GM10248 (cell line): ENCODE measurements at regions not wholly inside any gene's neighbourhood (a gene's known extent, or its start where the extent isn't known, plus 50 kb on each side); places are given as distances from the start of the nearest gene placed in this dataset.
"Not testable (repeated sequence)": the region's sequence is repeated elsewhere in the genome, so short reads cannot be mapped to it uniquely, and the experiment has no call there.

Experiments
- CTCF ChIA-PET: fragments of 300-600 bp; sonication (Branson Sonifier 250); formaldehyde crosslinking; extraction: SDS; loops from one replicate; lab custom pipeline; 2021; ENCODE audit warnings: antibody characterized with exemption; lab: Yijun Ruan, JAX
- POLR2A ChIA-PET: fragments of 350-650 bp; sonication (Branson Sonifier 250); formaldehyde crosslinking; extraction: SDS; loops from one replicate; lab custom pipeline; 2020; ENCODE audit warnings: antibody characterized with exemption; lab: Yijun Ruan, JAX
- DNase-seq: peaks from one replicate; pipeline ENCODE4 v3.0.0; 2012; ENCODE audit errors: extremely low spot score
- TF ChIP-seq, protein P1 (sequence below): IDR thresholded peaks from 2 replicates; pipeline ENCODE4 v1.5.1; 2012; ENCODE audit warnings: mild to moderate bottlenecking, low read depth; ENCODE audit errors: extremely low read depth, missing control alignments, control extremely low read depth

DNA sequence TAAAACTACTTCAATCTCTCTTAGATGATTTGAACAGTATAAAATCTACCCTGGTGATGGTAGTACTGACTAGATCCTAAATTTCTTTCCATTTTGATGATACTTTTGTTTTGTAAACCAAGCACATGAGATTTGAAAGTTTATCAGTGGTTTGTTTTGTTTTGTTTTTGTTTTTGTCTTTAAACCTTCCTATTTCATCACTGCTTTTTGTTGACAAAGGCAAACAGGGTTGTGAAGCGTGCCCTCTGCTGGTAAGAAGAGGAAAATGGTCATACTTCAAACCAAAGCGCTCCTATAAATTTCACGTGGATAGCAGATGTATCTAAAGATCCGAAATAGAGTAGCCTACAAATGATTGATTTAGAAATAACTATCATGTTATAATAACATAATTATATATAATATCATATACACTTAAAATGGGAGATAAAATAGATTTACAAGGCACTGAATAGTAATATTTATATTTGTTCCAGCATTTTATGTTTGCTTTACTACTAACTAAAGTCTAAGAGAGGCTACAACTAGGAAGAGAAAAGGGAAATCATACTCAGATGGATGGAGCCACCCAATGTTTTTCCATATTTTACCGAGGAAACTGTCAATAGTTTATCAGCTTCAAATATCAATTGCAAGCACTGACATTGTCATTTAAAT is 254.0 kb upstream of the USP15 start:
- peak; percentile 44 for DNase-seq
- ChIA-PET CTCF (interaction anchor here (0.7 to 1.7 kb wide), 5 partner anchors 9 to 22 kb away, joined by 3 to 10 read pairs (median 4); no protein-coding TSS in a partner anchor), POLR2A (no interaction called here)
- TF ChIP-seq, protein P1, sequence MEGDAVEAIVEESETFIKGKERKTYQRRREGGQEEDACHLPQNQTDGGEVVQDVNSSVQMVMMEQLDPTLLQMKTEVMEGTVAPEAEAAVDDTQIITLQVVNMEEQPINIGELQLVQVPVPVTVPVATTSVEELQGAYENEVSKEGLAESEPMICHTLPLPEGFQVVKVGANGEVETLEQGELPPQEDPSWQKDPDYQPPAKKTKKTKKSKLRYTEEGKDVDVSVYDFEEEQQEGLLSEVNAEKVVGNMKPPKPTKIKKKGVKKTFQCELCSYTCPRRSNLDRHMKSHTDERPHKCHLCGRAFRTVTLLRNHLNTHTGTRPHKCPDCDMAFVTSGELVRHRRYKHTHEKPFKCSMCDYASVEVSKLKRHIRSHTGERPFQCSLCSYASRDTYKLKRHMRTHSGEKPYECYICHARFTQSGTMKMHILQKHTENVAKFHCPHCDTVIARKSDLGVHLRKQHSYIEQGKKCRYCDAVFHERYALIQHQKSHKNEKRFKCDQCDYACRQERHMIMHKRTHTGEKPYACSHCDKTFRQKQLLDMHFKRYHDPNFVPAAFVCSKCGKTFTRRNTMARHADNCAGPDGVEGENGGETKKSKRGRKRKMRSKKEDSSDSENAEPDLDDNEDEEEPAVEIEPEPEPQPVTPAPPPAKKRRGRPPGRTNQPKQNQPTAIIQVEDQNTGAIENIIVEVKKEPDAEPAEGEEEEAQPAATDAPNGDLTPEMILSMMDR: peak; percentile 70

- TF ChIP-seq, protein P1: no peak
- POLR2A ChIA-PET: no interaction called here
- CTCF ChIA-PET: no interaction called here
- DNase-seq: no peak
Observed at GRCh38 chr12:62008703-62009102, 251.5 kb upstream of the USP15 start.

GRCh38 chr12:62009445-62009844 is 250.8 kb upstream of the USP15 start:
- TF ChIP-seq, protein P1: no peak
- DNase-seq: no peak
- ChIA-PET POLR2A (no interaction called here), CTCF (interaction anchor here (0.9 kb wide), 1 partner anchor 26 kb away, joined by 3 read pairs; no protein-coding TSS in a partner anchor)

GRCh38 chr12:62010331-62010906 is 249.8 kb upstream of the USP15 start:
- DNase-seq, CTCF ChIA-PET, POLR2A ChIA-PET: not testable (repeated sequence)

GRCh38 chr12:62010973-62011372 is 249.2 kb upstream of the USP15 start:
- CTCF ChIA-PET, DNase-seq, POLR2A ChIA-PET: not testable (repeated sequence)

- POLR2A ChIA-PET: no interaction called here
- TF ChIP-seq, protein P1: no peak
- CTCF ChIA-PET: no interaction called here
- no peak for DNase-seq
Observed at GRCh38 chr12:62014330-62014729, 245.9 kb upstream of the USP15 start.

- TF ChIP-seq, protein P1: no peak
- POLR2A ChIA-PET: no interaction called here
- no peak for DNase-seq
- CTCF ChIA-PET: interaction anchor here (1.2 to 1.7 kb wide), 2 partner anchors 10 to 22 kb away, joined by 4 to 5 read pairs; no protein-coding TSS in a partner anchor
Observed at GRCh38 chr12:62016021-62016420, 244.2 kb upstream of the USP15 start.
